ENCODE measurements at regions not wholly inside any gene's neighbourhood (a gene's known extent, or its start where the extent isn't known, plus 50 kb on each side); places are given as distances from the start of the nearest gene placed in this dataset.

DNA sequence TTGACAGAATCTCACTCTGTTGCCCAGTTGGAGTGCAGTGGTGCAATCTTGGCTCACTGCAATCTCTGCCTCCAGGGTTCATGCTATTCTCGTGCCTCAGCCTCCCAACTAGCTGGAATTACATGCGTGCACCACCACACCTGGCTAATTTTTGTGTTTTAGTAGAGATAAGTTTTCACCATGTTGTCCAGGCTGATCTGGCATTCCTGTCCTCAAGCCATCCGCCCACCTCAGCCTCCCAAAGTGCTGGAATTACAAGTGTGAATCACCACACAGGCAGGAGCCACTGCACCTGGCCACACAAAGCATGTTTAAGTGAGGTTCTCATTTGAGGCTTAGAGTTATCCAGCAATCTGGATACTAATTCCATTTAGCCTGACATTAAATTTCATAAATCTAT is 180.9 kb upstream of the GRID2 start:
- DNase-seq: no peak

DNA sequence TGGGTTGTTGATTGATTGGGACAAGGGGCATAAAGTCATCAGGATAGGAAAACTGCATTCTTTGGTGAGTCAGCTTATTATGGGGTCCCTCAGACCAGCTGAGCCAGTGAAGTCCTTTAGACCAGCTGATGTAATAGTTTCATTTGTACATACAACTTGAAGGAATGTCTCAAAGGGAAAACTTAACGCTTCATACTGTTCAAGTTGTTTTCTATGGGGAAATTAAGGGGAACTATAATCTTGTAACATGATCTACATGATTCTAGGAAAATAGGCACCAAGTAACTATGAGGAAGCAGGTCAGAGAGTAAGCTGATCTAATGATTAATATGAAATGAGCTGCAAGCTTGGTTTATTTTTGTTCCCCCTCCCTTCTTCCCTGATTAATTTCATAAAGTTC is 175.1 kb upstream of the GRID2 start:
- no peak for DNase-seq

DNA sequence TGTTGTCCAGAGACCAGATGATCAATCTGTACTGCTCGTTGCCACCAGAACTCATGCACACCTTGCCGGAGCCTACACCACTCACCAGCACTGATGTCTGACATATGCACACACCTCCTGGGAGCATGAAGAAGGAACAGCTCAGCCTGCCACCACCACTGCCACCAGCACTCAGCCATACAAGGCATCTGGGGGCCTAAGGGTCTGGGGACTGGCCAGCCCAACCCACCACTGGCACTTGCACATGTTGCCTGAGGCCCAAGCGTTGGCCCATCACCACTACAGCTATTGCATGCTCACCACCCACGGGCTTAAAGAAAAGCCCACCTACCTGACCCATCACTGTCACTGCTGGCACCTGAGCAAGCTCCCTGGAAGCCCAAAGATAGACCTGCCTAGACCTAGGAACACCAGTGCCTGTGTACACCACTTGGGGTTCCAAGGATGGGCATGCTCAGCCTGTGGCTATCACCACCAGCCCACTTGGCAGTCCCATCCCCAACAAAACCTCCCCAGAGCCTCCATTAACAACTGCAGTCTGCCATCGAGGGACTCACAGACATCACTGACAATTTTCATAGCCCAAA is 174.3 kb upstream of the GRID2 start:
- DNase-seq: no peak

DNA sequence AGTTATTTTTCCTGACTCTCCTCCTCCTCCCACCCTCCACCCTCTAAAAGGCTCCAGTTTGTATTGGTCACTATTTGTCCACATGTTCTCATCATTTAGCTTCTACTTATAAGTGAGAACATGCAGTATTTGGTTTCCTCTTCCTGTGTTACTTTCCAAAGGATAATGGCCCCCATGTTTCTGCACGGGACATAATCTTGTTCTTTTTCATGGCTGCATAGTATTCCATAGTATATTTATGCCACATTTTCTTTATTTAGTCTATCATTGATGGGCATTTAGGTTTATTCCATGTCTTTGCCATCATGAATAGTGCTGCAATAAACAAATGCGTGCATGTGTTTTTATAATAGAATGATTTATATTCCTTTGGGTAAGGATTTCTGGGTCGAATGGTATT is 167.3 kb upstream of the GRID2 start:
- DNase-seq: no peak

DNA sequence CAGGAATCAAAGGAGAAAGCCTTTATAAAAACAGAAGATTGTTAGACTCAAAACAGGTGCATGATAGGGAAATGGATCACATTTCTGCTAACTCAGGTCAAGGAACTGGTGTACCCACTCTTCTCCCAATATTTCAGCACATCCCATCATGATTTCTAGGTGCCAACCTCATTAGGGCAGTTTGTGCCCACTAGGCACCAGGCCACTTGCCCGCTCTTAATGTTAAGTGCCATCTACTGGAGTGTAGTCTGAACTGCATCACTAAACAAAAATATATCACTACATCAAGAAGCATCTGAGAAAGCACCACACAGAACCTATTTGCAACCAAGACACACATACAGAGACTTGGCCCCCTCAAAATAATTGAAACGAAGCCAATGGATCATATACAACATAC is 140.4 kb upstream of the GRID2 start:
- peak; percentile 41 for DNase-seq

DNA sequence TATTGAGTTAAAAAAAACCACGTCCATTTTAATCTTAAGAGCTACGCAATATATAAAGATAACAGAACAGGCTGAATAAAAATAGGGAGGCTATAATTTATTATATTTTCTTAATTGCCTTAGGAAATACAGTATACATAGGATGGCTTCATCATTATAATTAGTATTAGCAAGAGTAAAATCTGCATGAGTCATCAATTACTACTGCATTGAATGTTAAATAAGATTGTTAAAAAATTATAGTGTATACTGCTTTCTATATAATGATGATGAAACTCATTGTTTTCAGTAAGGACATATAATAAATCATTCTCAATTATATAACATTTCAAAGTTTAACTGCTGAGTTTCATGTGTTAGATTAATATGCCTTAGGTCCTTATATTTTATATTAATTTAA is 133.4 kb upstream of the GRID2 start:
- no peak for DNase-seq

DNA sequence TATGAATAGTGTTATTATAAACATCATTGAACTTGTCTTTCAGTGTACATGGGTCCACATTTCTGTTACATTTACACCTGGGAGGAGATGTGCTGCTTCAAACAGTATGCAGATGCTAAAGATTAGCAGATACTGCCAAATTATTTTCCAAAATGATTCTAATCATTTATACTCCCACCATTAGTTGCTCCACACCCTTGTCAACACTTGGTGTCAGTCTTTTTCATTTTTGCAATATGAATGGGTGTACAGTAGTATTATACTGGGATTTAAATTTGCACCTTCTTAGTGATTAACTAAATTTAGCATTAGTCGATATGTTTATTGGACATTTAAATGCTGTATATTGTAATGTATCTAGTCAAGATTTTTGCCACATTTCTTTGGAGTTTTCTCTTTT is 131.6 kb upstream of the GRID2 start:
- no peak for DNase-seq

DNA sequence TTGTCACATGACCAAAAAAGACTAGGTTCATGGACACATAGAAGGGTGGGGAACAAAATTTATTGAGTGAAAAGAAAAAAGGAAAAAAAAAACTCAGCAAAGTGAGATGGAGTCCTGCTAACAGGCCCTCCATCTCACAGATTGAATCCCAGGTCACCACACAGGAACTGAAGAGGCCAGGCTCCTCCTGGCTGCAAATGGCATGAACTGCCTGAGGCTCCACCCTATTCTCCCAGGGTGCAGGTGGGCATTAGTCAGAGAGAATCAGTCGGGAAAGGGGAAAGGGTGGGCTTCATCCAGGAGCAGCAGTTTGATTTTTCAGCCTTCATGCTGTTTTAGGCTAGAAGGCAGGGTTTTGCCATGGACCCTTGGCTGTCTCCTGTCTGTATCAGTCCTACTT is 128.5 kb upstream of the GRID2 start:
- DNase-seq: no peak

DNA sequence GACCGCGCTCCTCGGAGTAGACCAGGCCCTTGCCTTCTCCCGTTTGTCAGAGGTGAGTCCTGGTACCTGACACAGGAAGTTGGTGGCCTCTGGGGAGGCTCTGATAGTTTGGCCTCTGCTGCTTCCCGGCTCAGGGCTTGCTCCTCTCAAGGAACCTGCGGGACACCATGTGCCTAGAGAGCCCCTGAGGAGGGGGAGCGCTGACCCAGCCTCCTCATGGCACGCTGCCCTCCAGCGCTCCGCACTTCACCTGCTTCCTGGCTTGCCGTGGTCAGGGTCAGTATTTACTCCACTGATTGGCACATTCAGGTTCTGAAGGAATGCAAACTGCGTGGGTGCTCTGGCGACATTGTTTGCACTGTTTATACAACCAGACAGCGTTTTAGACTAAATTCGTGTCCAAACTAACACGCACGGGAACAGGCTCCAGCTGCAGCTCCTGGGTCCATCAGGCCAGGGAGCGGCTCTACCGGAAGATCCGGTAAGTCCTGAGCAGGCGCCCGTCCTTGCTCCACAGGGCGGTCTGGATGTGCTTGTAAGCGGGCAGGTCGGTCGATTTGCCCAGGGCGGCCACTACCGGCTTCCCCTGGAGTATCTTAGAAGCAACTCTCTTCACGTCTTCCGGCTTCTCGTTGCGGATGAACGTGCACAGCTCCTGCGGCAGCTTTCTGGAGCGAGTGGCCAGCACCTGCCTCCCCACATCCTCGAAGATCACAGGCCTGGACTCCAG is 121.6 kb upstream of the GRID2 start:
- no peak for DNase-seq

DNA sequence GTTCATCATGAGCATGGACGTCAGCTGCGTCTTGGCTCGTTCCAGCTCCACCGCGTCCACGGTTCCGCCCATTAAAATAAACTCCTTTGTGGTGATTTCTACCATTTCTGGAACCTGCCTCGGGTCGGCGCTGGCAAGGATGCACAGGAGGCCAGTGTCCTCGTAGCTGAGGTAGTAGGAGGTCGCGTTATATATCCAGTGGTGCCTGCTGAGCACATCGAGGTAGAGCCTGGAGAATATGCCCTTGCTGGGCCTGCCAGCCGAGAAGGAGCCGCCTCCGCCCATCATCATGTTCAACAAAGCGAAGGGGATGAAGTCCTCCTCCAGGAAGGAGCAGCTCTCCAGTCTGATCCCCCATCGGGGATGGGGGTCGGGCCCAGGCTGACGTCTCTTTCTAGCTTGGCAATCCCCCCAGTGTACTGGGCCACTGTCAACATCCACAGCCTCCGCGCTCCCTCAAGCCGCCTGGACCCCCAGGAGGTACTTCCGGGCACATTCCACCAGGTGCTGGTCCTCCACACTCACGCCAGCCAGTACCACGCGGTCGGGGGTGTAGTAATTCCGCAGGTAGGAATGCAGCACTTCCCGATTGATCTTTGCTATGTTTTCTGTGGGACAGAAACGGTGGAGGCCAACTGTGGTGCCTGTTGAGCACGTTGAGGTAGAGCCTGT is 120.9 kb upstream of the GRID2 start:
- DNase-seq: no peak

DNA sequence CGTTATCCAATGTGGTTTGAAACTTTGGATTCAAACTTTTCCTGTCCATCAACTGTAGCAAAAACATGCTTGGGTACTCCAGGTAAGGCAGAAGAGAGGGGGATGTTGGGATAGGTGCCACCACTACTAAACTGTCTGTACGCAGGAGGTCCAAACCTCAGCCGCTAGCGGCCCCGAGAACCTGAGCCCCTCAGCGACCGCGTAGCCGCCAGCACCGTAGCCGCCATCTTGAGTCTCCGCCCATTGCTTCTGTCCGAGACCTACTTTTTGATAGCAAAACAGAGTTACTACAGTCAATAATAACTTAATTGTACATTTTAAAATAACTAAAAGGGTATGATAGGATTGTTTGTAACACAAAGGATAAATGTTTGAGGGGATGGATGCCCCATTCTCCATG is 119.9 kb upstream of the GRID2 start:
- DNase-seq: no peak

DNA sequence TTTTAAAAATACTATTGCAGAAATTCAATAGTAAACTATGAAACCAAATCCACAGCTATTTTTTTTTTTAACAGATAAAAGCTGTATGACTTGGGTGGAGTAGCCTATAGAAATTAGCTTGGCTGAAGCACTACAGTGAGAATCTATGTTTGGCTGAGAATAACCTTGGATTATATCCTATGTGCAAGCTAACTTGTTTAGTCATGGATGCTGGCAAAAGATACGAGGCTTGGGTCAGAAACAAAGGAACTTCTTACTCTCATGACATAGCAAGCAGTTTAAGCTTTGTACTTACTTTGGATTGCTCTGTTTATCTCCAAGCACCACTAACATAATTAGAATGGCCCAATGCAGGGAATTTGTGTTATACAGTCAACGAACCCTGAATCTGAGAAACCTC is 119.2 kb upstream of the GRID2 start:
- DNase-seq: no peak

DNA sequence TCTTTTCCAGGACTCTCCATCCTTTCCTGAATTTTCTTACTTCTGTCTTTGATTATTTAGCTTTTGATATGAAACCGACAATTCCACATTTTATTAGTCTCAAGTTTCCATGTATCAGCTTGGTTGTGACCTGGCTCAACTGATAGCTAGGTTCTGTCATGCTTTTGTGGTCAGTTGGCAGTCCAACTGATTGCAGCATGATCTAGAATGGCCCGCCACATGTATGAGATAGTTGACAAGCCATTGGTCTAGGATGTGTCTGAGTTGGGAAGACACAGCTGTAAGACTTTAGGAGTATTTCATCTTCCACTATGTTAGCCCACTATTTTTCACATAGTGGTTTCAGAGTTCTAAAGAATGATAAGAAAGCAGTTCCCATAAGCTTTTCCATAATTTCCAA is 117.5 kb upstream of the GRID2 start:
- no peak for DNase-seq

DNA sequence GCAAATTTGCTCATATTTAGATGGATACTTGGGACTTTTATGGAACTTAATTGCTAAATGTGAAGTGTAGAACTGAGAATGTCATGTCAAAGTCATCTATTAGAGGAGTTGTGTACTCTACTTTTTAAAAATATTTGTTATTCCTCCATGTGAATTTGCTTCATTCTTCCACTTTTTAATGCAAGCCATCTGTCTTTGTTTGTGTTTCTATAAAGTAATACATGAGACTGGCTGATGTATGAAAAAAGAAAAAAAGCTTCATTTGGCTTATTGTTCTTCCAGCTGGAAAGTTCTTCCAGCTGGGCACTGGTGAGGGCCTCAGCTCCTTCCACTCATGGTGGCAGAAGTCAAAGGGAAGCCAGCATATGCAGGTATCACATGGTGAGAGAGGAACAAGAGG is 114.6 kb upstream of the GRID2 start:
- no peak for DNase-seq

DNA sequence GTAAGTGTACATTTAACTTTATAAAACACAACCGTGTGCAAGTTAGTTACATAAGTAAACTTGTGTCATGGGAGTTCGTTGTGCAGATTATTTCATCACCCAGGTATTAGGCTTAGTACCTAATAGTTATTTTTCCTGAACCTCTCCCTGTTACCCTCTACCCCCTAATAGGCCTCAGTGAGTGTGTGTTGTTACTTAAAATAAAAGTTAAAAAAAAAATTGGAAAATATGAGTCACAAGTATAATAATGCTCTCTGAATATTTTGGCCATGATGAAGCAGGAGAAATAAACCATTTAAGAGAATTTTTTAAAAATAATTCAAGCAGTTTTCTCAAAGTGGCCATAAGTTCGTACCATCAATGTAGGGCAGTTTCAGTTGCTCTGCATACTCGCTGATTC is 105.1 kb upstream of the GRID2 start:
- no peak for DNase-seq

DNA sequence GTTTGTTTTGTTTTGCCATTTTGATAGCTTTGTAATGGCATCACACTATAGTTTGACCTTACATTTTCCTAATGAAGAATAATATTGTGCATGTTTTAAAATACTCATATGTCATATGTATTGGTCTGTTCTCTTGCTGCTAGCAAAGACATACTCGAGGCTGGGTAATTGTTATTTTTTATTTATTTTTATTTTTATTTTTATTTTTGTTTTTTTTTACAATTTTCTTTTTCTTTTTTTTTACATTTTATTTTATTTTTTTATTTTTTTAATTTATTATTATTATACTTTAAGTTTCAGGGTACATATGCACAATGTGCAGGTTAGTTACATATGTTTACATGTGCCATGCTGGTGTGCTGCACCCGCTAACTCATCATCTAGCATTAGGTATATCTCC is 104.6 kb upstream of the GRID2 start:
- DNase-seq: no peak

DNA sequence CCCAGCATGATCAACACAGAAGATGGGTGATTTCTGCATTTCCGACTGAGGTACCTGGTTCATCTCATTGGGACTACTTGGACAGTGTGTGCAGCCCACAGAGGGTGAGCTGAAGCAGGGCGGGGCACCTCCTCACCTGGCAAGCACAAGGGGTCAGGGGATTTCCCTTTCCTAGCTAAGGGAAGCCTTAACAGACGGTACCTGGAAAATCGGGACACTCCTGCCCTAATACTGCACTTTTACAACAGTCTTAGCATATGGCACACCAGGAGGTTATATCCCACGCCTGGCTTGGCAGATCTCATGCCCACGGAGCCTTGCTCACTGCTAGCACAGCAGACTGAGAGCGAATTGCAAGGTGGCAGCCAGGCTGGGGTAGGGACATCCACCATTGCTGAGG is 92.9 kb upstream of the GRID2 start:
- DNase-seq: no peak

DNA sequence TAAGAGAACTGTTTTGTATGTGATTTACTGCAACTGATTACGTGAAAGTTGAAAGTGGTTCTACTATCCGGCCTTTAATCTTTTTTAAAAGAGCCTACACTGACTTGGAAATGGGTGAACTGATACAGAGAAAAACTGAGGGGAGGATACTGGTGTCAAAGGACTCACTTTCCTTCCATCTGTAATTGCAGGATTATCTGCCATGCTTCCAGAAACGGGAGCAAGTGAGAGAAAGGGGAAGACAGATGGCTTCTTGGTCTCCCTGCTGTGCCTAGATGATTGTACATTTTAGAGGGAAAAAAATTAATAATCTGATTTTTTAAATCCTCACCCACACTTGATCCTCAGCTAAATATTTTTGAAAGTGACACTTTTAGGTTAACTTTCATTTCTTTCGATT is 88.3 kb upstream of the GRID2 start:
- no peak for DNase-seq

DNA sequence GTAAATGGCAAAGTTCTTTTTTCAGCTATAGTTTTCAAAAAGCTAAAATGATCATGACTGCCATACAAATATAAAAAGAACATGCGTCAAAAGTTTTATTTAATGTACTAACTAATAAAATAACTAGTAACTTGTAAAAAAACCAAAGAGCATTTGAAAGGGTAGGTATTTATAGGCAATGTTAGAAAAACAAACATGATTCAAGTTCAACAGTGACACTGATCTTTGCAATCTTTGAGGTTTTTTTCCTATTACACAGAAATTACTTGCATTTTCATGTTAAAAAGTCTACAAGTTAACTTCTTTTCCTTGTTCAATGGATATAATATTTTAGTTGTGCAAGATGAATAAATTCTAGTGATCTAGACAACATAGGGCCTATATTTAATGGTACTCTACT is 72.3 kb upstream of the GRID2 start:
- no peak for DNase-seq

DNA sequence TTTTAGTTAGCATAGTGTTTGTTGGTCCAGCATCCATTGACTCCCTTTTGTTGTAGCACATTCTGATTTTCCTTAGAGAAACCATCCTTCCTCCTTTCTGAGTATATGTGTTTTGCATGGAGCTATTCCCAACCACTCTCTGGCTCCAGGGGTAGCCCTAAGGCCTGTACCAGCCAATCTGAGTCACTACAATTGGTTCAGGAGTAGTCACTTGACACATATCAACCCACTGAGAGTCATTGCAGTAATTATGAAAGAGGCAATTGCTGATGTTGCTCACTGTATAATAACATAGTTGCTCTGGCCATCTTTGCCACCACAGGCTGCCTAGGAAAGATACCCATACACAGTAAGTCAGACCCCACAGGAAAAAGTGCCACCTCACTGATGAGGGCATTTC is 71.2 kb upstream of the GRID2 start:
- no peak for DNase-seq

DNA sequence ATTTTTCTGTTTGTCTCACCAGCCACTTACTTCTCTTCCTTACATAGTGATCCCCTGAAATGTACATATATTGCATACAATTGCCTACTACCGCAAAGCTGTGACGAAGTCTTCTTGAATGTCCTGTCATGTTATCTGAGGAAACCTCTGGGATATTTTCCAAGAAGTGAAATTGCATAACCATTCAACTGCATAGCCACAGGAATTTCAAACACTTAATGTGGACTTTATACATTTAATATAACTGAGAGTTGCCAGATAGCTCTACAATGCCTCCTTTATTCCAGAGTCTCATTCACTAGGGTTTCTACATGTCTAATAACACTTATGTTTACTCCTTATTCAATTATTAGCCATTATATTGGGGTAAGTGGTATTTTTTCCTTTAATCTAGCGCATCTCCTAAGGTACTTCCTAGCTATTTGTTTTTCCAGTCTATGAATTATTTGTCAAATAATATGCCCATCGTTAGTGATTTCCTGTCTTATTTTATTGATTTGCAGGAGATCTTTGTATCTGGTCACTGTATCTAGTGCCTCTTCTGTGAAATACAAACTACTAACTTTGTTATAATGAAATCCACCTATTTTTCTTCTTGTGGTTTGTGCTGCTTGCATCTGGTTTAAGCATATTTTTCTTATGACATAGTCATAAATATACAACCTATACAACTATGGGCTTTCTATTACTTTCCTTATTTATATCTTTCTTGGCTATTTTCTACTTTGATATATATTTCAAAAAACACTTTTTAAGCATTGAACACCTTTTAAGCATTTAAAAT is 69.2 kb upstream of the GRID2 start:
- no peak for DNase-seq

DNA sequence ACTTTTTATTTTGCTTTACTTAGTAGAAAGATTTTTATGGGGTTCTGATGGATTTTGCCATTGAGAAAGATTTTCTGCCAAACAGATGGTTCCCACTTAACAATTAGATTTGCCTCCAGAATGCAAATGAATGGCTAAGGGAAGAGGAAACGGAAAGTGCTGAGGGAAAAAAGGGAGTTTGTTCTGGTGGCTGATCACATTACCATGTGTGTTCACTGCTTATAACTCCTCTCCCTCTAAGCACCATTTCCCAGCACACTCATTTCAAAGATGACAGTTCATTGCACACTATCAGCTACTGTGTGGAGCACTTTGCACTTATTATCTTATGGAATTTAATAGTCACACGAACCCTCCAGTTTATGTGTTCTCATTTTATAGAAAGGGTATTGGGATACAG is 68.0 kb upstream of the GRID2 start:
- no peak for DNase-seq

DNA sequence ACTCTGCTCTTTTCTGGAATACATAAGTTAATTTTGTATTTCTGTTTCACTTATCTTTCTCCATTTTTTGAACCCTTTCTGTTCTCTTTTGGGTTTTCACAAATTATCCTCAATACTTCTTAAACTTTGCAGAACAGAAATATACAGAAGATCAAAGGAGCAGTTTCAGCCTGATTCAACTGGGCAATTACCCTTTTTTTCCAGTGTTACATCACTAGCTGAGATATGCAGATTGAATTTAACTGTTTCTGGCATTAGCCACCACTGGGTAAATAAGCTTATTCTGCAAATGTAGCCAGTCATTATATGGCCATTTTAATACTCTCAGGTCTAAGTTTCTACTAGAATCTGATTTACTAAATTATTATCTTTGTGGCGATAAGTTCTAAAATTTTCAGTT is 66.9 kb upstream of the GRID2 start:
- DNase-seq: no peak

DNA sequence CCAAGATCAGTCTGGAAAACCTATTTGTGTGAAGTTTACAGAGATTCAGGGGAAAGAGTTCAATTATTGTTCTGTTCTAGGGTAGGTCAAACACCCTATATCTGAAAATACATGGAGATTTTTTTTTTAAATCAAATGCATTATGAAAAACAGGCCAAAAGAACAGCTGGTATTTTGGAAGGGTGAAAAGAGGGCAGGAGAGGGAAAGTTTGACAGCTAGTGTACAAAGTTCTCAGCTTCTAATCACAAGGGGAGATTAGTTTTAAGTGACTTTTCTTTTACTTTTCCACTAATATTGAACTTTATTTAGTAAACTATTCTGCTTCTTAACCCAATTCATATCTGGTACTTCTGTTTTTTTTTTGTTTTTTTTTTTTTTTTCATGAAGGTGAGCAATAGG is 66.2 kb upstream of the GRID2 start:
- no peak for DNase-seq

All from DMS53 (cell line).